ENCODE measurements at regions not wholly inside any gene's neighbourhood (a gene's known extent, or its start where the extent isn't known, plus 50 kb on each side); places are given as distances from the start of the nearest gene placed in this dataset.
"Not testable (repeated sequence)": the region's sequence is repeated elsewhere in the genome, so short reads cannot be mapped to it uniquely, and the experiment has no call there.

- intact Hi-C loops (cut with DNase I), result no loop called here
- Histone ChIP-seq H3K4me3 (no peak overlapping the region), H3K4me1 (no peaks in the 10 kb centered on the region), H3K36me3 (no peaks in the 10 kb centered on the region), H3K9me3 (no peaks in the 10 kb centered on the region), H3K27ac (no peak overlapping the region), H3K27me3 (no peaks in the 10 kb centered on the region)
- no peak for TF ChIP-seq CTCF (IDR thresholded peaks at IDR 0.05)
- no peak for DNase-seq
- ATAC-seq, result no peak
Observed at GRCh38 chr5:101346447-101346846, 443.4 kb upstream of the ST8SIA4 start.

GRCh38 chr5:101338226-101338625 is 435.1 kb upstream of the ST8SIA4 start:
- intact Hi-C loops (cut with DNase I), result no loop called here
- H3K36me3 ChIP-seq, result no peaks in the 10 kb centered on the region
- no peaks in the 10 kb centered on the region for H3K4me1 ChIP-seq
- H3K4me3 ChIP-seq, result no peak overlapping the region
- no peak for DNase-seq
- H3K27me3 ChIP-seq, result no peaks in the 10 kb centered on the region
- no peak overlapping the region for H3K27ac ChIP-seq
- TF ChIP-seq CTCF (IDR thresholded peaks at IDR 0.05), result no peak
- H3K9me3 ChIP-seq, result no peaks in the 10 kb centered on the region
- no peak for ATAC-seq

GRCh38 chr5:101327816-101328215 is 424.7 kb upstream of the ST8SIA4 start:
- intact Hi-C loops (cut with DNase I), result no loop called here
- no peak overlapping the region for H3K4me3 ChIP-seq
- no peaks in the 10 kb centered on the region for H3K36me3 ChIP-seq
- no peaks in the 10 kb centered on the region for H3K4me1 ChIP-seq
- ATAC-seq, result no peak
- TF ChIP-seq CTCF (IDR thresholded peaks at IDR 0.05), result no peak
- no peak for DNase-seq
- no peaks in the 10 kb centered on the region for H3K27me3 ChIP-seq
- no peaks in the 10 kb centered on the region for H3K9me3 ChIP-seq
- H3K27ac ChIP-seq, result no peak overlapping the region

DNA sequence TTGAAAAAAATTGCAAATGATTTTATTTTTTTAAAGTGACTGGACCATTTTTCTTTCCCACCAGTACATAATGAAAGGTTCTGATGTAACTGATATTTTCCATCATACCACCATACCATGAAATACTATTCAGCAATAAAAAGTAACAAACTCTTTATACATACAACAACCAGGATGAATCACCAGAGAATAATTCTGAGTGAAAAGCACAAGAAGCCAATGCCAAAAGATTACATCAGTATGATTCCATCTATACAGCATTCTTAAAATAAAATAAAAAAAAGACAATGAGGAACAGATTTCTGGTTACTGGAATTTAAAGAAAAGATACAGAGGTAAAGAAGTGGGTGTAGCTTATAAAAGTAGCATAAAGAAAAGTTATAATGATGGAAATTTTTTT is 423.7 kb upstream of the ST8SIA4 start:
- intact Hi-C loops (cut with DNase I), result no loop called here
- Histone ChIP-seq H3K4me1 (no peaks in the 10 kb centered on the region), H3K36me3 (no peaks in the 10 kb centered on the region), H3K27ac (no peak overlapping the region), H3K4me3 (no peak overlapping the region), H3K9me3 (no peaks in the 10 kb centered on the region), H3K27me3 (no peaks in the 10 kb centered on the region)
- ATAC-seq, result no peak
- DNase-seq, result no peak
- TF ChIP-seq CTCF (IDR thresholded peaks at IDR 0.05), result no peak

DNA sequence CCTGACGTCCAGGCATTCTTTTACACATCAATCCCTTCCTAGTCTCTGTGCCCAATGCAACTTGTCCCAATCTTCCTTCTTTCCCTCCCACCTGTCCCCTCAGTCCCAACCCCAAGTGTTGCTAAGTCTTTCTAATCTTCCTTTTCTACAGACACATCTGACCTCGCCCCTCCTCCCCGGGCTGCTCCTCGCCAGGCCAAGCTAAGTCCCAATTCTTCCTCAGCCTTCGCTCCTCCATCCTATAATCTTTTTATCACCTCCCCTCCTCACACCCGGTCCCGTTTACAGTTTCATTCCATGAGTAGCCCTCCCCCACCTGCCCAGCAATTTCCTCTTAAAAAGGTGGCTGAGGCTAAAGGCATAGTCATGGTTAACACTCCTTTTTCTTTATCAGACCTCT is 413.3 kb upstream of the ST8SIA4 start:
- H3K27ac ChIP-seq; H3K4me1 ChIP-seq; H3K4me3 ChIP-seq; ATAC-seq; H3K27me3 ChIP-seq; H3K9me3 ChIP-seq; DNase-seq; intact Hi-C loops (cut with DNase I); H3K36me3 ChIP-seq: not testable (repeated sequence)

DNA sequence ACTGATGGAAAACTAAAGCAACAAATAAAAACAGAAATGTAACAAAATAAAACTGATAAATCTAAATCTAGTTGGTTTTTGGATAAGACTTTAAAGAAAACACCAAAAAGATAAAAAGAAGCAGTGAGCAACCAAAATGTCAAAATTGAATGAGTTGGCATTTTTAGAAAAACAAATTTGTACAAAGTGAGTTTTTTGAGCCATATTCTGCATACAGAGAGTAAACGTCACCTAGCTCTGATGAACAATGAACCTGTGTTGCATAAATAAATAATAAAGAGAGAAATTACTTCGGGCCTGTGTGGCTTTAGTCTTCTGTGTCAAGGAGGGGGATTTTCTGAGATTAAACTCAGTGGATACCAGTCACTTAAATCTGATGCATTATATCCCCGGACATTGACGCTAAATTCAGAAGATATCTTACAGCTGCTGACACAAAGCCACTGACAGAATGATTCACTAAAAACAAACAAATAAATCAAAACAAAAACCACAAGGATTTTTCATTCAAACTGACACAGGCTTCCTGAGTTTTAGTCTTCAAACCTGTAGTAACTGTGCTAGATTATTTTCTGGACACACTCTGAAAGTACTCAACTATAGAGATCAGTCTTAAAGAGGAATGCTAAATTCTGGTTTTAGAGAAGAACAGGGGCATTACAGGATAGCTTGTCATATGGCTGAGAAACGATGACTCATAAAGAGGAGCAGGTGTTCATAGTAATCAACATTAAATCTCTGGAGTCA is 403.5 kb upstream of the ST8SIA4 start:
- Histone ChIP-seq H3K36me3 (no peaks in the 10 kb centered on the region), H3K27ac (no peak overlapping the region), H3K4me1 (no peaks in the 10 kb centered on the region), H3K27me3 (no peaks in the 10 kb centered on the region), H3K4me3 (no peak overlapping the region), H3K9me3 (no peaks in the 10 kb centered on the region)
- ATAC-seq (no peak), DNase-seq (no peak)
- no peak for TF ChIP-seq CTCF (IDR thresholded peaks at IDR 0.05)
- intact Hi-C loops (cut with DNase I), result no loop called here
